BJ (cell line): ENCODE measurements at regions not wholly inside any gene's neighbourhood (a gene's known extent, or its start where the extent isn't known, plus 50 kb on each side); places are given as distances from the start of the nearest gene placed in this dataset.

ENCODE experiments used
- CTCF ChIA-PET: fragments of 350-600 bp; formaldehyde crosslinking; extraction: SDS; loops from one replicate; lab custom pipeline; 2021; ENCODE audit warnings: antibody characterized with exemption, inconsistent platforms; lab: Yijun Ruan, JAX
- POLR2A ChIA-PET: fragments of 300-600 bp; sonication (Branson Sonifier 250); formaldehyde crosslinking; extraction: SDS; loops from one replicate; lab custom pipeline; 2021; ENCODE audit warnings: antibody characterized with exemption; lab: Charles Lee
- DNase-seq: peaks from one replicate; pipeline ENCODE4 v3.0.0-alpha.2; 2011; ENCODE audit warnings: low read depth
- H3K27me3 ChIP-seq: 2 replicates; pipeline ENCODE4 v1.6.0; 2011; ENCODE audit warnings: low read length; ENCODE audit not compliant: control insufficient read depth, insufficient read depth
- H3K36me3 ChIP-seq: 2 replicates; pipeline ENCODE4 v1.5.1; 2011; ENCODE audit warnings: low read length; ENCODE audit not compliant: control insufficient read depth, insufficient read depth
- H3K4me3 ChIP-seq: 2 replicates; pipeline ENCODE4 v1.5.1; 2011; ENCODE audit warnings: low read depth, mild to moderate bottlenecking, control low read depth, low read length
- TF ChIP-seq, protein P1 (sequence below): IDR thresholded peaks from 2 replicates; pipeline ENCODE4 v1.5.1; 2011; ENCODE audit warnings: low read depth, mild to moderate bottlenecking, control low read depth, inconsistent platforms, low read length, moderate library complexity; ENCODE audit not compliant: insufficient read depth

DNA sequence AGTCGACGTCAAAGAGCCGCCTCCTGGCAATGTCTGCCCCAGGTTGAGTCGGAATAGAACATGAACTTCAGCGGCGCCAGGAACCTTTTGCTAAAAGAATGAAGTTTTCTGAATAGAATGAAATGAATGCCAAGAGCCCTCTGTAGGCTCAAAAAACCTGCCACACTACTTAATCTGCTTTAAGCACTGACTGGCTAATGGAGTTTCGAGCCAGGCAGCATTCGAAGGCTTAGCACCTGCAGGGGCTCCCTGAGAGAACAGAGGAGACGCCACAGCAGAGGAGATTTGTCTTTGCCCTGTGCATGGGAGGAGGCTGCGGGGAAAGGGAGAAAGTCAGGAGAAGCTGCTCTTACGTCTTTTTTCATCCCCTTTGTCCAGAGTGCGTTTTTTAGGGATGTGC, 641.7 kb downstream of the AJAP1 start:
- no peak for DNase-seq
- H3K27me3 ChIP-seq = no peaks in the 10 kb centered on the region
- H3K36me3 ChIP-seq = no peaks in the 10 kb centered on the region
- CTCF ChIA-PET = no interaction called here
- no peak overlapping the region for H3K4me3 ChIP-seq
- POLR2A ChIA-PET = no interaction called here
- TF ChIP-seq, protein P1, sequence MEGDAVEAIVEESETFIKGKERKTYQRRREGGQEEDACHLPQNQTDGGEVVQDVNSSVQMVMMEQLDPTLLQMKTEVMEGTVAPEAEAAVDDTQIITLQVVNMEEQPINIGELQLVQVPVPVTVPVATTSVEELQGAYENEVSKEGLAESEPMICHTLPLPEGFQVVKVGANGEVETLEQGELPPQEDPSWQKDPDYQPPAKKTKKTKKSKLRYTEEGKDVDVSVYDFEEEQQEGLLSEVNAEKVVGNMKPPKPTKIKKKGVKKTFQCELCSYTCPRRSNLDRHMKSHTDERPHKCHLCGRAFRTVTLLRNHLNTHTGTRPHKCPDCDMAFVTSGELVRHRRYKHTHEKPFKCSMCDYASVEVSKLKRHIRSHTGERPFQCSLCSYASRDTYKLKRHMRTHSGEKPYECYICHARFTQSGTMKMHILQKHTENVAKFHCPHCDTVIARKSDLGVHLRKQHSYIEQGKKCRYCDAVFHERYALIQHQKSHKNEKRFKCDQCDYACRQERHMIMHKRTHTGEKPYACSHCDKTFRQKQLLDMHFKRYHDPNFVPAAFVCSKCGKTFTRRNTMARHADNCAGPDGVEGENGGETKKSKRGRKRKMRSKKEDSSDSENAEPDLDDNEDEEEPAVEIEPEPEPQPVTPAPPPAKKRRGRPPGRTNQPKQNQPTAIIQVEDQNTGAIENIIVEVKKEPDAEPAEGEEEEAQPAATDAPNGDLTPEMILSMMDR = no peak

DNA sequence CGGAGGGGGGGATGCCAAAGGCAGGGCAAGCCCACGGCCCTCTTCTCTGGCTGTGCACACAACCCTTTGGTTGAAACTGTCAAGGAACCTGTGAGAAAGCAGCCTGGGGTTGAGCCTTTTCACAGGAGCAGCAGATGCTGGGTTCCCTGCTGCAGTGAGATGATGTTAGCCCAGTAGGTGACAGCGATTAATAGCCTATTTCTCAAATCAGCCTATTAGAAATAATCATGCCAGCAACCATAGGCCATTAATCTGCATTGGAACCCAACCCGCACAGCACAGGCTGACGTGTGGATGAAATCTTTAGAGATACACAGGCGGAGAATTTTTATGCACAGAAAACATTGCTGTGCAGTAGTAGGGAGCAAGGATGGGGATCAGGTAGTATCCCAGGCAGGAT, 637.5 kb downstream of the AJAP1 start:
- H3K36me3 ChIP-seq = no peaks in the 10 kb centered on the region
- H3K4me3 ChIP-seq = no peak overlapping the region
- POLR2A ChIA-PET = no interaction called here
- TF ChIP-seq, protein P1 = no peak
- H3K27me3 ChIP-seq = no peaks in the 10 kb centered on the region
- DNase-seq = no peak
- CTCF ChIA-PET = no interaction called here

DNA sequence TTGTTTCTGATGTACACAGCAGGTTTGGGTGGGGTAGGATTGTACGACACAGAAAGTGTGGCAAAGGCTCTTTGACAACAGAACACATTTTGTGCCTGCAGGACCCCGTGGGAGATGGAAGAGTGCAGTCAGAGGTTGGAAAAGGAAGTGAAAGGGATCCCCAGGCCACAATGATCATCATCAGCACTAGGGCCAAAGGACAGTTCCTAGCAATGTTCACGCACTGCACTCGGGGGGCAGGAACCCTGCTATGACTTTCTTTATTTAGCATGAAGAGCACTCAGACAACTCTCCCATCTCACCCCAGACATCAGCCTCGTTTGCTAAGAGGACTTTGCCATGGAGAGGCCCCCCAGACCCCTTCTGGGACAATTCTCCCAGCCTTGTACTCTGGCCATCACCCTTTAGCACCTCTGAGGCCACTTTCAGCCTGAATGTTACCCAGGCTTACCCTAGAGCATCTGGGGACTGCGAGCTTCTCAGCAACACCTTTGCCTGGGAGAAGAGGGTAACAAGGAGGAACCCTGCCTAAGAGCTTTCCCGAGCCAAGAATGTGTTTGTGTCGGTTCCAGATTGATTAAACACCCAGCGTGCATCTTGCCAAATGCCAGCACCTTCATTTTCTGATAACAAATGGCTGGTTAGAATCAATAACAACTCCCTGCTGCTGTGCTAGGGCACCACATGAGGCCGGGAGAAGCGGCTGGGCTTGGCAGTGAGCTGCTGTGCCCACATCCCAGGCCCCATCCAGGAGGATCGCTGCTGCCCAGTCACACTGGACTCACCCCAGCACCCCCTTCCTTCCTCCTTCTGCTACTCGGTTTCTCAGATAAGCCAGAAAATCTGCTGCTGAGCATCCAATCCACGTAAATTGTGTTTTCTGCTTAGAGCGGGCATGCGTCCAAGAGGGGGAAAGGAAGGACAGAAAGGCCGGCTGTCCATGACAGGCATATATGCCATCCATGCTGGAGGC, 633.1 kb downstream of the AJAP1 start:
- Histone ChIP-seq H3K4me3 (no peak overlapping the region), H3K27me3 (no peaks in the 10 kb centered on the region), H3K36me3 (no peaks in the 10 kb centered on the region)
- no peak for DNase-seq
- TF ChIP-seq, protein P1 = no peak
- POLR2A ChIA-PET = no interaction called here
- CTCF ChIA-PET = no interaction called here

DNA sequence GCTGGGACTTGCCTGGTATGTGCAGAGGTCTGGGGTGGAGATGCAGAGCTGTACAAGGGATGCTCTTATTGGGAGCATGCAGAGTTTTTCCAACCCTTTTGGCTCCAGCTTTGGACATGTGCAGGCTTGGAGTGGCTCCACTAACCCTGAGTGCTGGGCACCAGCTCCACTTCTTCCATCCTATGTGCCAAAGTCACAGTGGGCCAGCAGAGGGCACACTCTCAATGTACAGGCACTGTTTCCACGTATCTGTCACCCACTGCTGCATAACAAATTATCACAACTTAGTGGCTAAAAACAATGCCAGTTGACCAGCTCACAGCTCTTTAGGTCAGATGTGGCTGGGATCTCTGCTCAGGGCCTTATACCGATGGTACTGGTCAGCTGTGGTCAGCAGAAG, 631.8 kb downstream of the AJAP1 start:
- ChIA-PET POLR2A (no interaction called here), CTCF (no interaction called here)
- no peak overlapping the region for H3K4me3 ChIP-seq
- H3K36me3 ChIP-seq = no peaks in the 10 kb centered on the region
- no peaks in the 10 kb centered on the region for H3K27me3 ChIP-seq
- DNase-seq = no peak
- TF ChIP-seq, protein P1 = no peak

DNA sequence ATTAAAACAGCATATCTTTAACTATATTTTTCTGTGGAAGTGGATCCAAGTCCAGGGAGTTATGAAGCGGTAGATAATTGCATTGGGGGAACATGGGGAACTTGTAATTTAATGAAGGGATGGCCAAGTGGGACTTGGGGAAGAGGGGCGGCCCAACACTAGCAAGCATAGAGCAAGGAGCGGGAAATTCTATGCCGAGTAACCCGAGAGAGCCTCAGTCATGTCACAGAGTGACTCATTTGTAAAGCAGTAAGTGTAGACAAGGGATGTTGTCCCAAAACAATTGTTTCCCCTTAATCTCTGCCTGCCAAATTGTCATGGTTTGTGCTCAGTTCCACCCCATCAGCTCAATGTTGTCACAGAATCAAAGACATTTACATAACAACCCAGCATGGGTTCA, 620.1 kb downstream of the AJAP1 start:
- DNase-seq = no peak
- POLR2A ChIA-PET = no interaction called here
- CTCF ChIA-PET = no interaction called here
- Histone ChIP-seq H3K36me3 (no peaks in the 10 kb centered on the region), H3K4me3 (no peak overlapping the region), H3K27me3 (no peaks in the 10 kb centered on the region)
- TF ChIP-seq, protein P1 = no peak
